Vagina (tissue), 2 donors: ENCODE measurements at regions not wholly inside any gene's neighbourhood (a gene's known extent, or its start where the extent isn't known, plus 50 kb on each side); places are given as distances from the start of the nearest gene placed in this dataset.

ENCODE experiments used
- DNase-seq, 2 donors: peaks; one replicate each; pipeline ENCODE4 v3.0.0-alpha.2; 2017; ENCODE audit errors: extremely low spot score in 2 of 2
- H3K27ac ChIP-seq: fragments of 200-600 bp; sonication (generic); one replicate; pipeline ENCODE4 v1.5.1; 2019
- H3K27me3 ChIP-seq: fragments of 200-600 bp; sonication (generic); one replicate; pipeline ENCODE4 v1.5.1; 2019
- H3K36me3 ChIP-seq, 2 donors: fragments of 200-600 bp; sonication (generic); one replicate each; pipeline ENCODE4 v1.5.1; 2017 to 2019
- H3K4me1 ChIP-seq: fragments of 200-600 bp; sonication (generic); one replicate; pipeline ENCODE4 v1.5.1; 2019
- H3K4me3 ChIP-seq, 2 donors: fragments of 200-600 bp; sonication (generic); 1 replicate in 1 of 2; 2 replicates in 1 of 2; pipeline ENCODE4 v1.5.1; 2016 to 2019
- H3K9me3 ChIP-seq: fragments of 200-600 bp; sonication (generic); one replicate; pipeline ENCODE4 v1.5.1; 2019
- CTCF ChIP-seq, 3 experiments: fragments of 450-650 bp in 2 of 3; fragments of 200-600 bp in 1 of 3; sonication (generic) in 1 of 3; IDR thresholded peaks; one replicate each; pipeline ENCODE4 v1.5.1; 2017 to 2019; ENCODE audit warnings: antibody characterized with exemption in 3 of 3, mild to moderate bottlenecking in 2 of 3, moderate library complexity in 2 of 3
- POLR2A ChIP-seq, 2 donors: fragments of 450-650 bp; IDR thresholded peaks; one replicate each; pipeline ENCODE4 v1.6.1; 2017; ENCODE audit warnings: antibody characterized with exemption in 2 of 2, mild to moderate bottlenecking in 2 of 2, moderate library complexity in 2 of 2
- POLR2AphosphoS5 ChIP-seq, 2 donors: sonication (generic); formaldehyde crosslinking; IDR thresholded peaks; one replicate each; pipeline ENCODE4 v1.9.0; 2017; ENCODE audit warnings: antibody characterized with exemption in 2 of 2, mild to moderate bottlenecking in 2 of 2, low read depth in 1 of 2; ENCODE audit not compliant: insufficient read depth in 1 of 2
- intact Hi-C: fragments of 100-400 bp; cut with DNase I; formaldehyde crosslinking; loops from one replicate; pipeline ENCODE4 v1.15.1; 2023

GRCh38 chr15:96051598-96051997 is 278.9 kb upstream of the NR2F2 start:
- peaks cover 18% of the 10 kb centered on the region for H3K4me1 ChIP-seq
- H3K36me3 ChIP-seq = no peaks in the 10 kb centered on the region
- intact Hi-C loops = no loop called here
- DNase-seq = no peak
- no peak for TF ChIP-seq CTCF (IDR thresholded peaks at IDR 0.05)
- TF ChIP-seq POLR2AphosphoS5 (IDR thresholded peaks at IDR 0.05; ENCODE audit: insufficient read depth in 1 of 2, low read depth in 1 of 2) = no peak
- no peaks in the 10 kb centered on the region for H3K27me3 ChIP-seq
- no peak overlapping the region for H3K4me3 ChIP-seq
- no peak overlapping the region for H3K27ac ChIP-seq
- H3K9me3 ChIP-seq = no peaks in the 10 kb centered on the region

- peaks cover 18% of the 10 kb centered on the region for H3K4me1 ChIP-seq
- DNase-seq = no peak
- H3K9me3 ChIP-seq = no peaks in the 10 kb centered on the region
- no peak overlapping the region for H3K4me3 ChIP-seq
- TF ChIP-seq POLR2A (IDR thresholded peaks at IDR 0.05) = no peak
- no peak for TF ChIP-seq CTCF (IDR thresholded peaks at IDR 0.05)
- no peak for TF ChIP-seq POLR2AphosphoS5 (IDR thresholded peaks at IDR 0.05; ENCODE audit: insufficient read depth in 1 of 2, low read depth in 1 of 2)
- H3K27ac ChIP-seq = no peak overlapping the region
- intact Hi-C loops = no loop called here
- no peaks in the 10 kb centered on the region for H3K27me3 ChIP-seq
- no peaks in the 10 kb centered on the region for H3K36me3 ChIP-seq
Measured at GRCh38 chr15:96052154-96052553, 278.3 kb upstream of the NR2F2 start.

GRCh38 chr15:96052572-96053030 is 277.9 kb upstream of the NR2F2 start:
- H3K27ac ChIP-seq = no peak overlapping the region
- no peaks in the 10 kb centered on the region for H3K9me3 ChIP-seq
- H3K36me3 ChIP-seq = no peaks in the 10 kb centered on the region
- peak overlapping the region; percentile 32 to 33 for H3K4me3 ChIP-seq
- TF ChIP-seq CTCF (IDR thresholded peaks at IDR 0.05) = no peak
- TF ChIP-seq POLR2AphosphoS5 (IDR thresholded peaks at IDR 0.05; ENCODE audit: insufficient read depth in 1 of 2, low read depth in 1 of 2) = no peak
- TF ChIP-seq POLR2A (IDR thresholded peaks at IDR 0.05) = no peak
- intact Hi-C loops = no loop called here
- H3K4me1 ChIP-seq = peaks cover 18% of the 10 kb centered on the region
- DNase-seq = no peak
- no peaks in the 10 kb centered on the region for H3K27me3 ChIP-seq

- Histone ChIP-seq H3K4me3 (peak overlapping the region; percentile 32 to 33), H3K27ac (peak overlapping the region; percentile 8), H3K27me3 (no peaks in the 10 kb centered on the region), H3K36me3 (no peaks in the 10 kb centered on the region), H3K9me3 (no peaks in the 10 kb centered on the region), H3K4me1 (peaks cover 18% of the 10 kb centered on the region)
- intact Hi-C loops = no loop called here
- no peak for DNase-seq
- TF ChIP-seq CTCF (IDR thresholded peaks at IDR 0.05) (no peak), POLR2AphosphoS5 (IDR thresholded peaks at IDR 0.05; ENCODE audit: insufficient read depth in 1 of 2, low read depth in 1 of 2) (peak in 1 of 2 donors; percentile 26), POLR2A (IDR thresholded peaks at IDR 0.05) (no peak)
Measured at GRCh38 chr15:96053031-96053780, 277.3 kb upstream of the NR2F2 start.

- intact Hi-C loops = no loop called here
- no peak for TF ChIP-seq POLR2AphosphoS5 (IDR thresholded peaks at IDR 0.05; ENCODE audit: insufficient read depth in 1 of 2, low read depth in 1 of 2)
- no peak for TF ChIP-seq CTCF (IDR thresholded peaks at IDR 0.05)
- TF ChIP-seq POLR2A (IDR thresholded peaks at IDR 0.05) = no peak
- Histone ChIP-seq H3K36me3 (no peaks in the 10 kb centered on the region), H3K4me3 (peak overlapping the region; percentile 32 to 33), H3K27ac (peak overlapping the region; percentile 8), H3K4me1 (peaks cover 18% of the 10 kb centered on the region), H3K27me3 (no peaks in the 10 kb centered on the region), H3K9me3 (no peaks in the 10 kb centered on the region)
- no peak for DNase-seq
Measured at GRCh38 chr15:96053781-96054428, 276.6 kb upstream of the NR2F2 start.
